DMS153 treated with DMSO at 0.1 percent for 48 hours (cell line): ENCODE measurements at regions not wholly inside any gene's neighbourhood (a gene's known extent, or its start where the extent isn't known, plus 50 kb on each side); places are given as distances from the start of the nearest gene placed in this dataset.
"Not testable (repeated sequence)": the region's sequence is repeated elsewhere in the genome, so short reads cannot be mapped to it uniquely, and the experiment has no call there.

ENCODE experiments used
- DNase-seq: peaks from one replicate; lab custom pipeline; 2025; ENCODE audit not compliant: unreplicated experiment; lab: John Stamatoyannopoulos, UW

- DNase-seq = peak; percentile 75
These were observed 156.0 kb downstream of the GLUL start for GRCh38 chr1:182235604-182235951.

GRCh38 chr1:182229921-182230491 lies 161.6 kb downstream of the GLUL start:
- peak; percentile 90 for DNase-seq

- DNase-seq = no peak
These were observed 162.1 kb downstream of the GLUL start for GRCh38 chr1:182229451-182229850.

GRCh38 chr1:182227864-182228547 lies 163.6 kb downstream of the GLUL start:
- peak; percentile 98 for DNase-seq

- no peak for DNase-seq
These were observed 165.0 kb downstream of the GLUL start for GRCh38 chr1:182226618-182227017.

- not testable (repeated sequence) for DNase-seq
These were observed 164.2 kb upstream of the ZNF648 start for GRCh38 chr1:182225755-182226154.

GRCh38 chr1:182221990-182222389 lies 160.5 kb upstream of the ZNF648 start:
- DNase-seq = not testable (repeated sequence)

- not testable (repeated sequence) for DNase-seq
These were observed 159.9 kb upstream of the ZNF648 start for GRCh38 chr1:182221367-182221766.

- DNase-seq = no peak
These were observed 156.5 kb upstream of the ZNF648 start for GRCh38 chr1:182217967-182218366.

- DNase-seq = no peak
These were observed 155.6 kb upstream of the ZNF648 start for GRCh38 chr1:182217071-182217470.

GRCh38 chr1:182215764-182216163 lies 154.3 kb upstream of the ZNF648 start:
- DNase-seq = no peak

GRCh38 chr1:182213163-182213562 lies 151.7 kb upstream of the ZNF648 start:
- DNase-seq = no peak

GRCh38 chr1:182211386-182211785 lies 149.9 kb upstream of the ZNF648 start:
- no peak for DNase-seq

GRCh38 chr1:182210417-182210816 lies 148.9 kb upstream of the ZNF648 start:
- no peak for DNase-seq

GRCh38 chr1:182207300-182207699 lies 145.8 kb upstream of the ZNF648 start:
- no peak for DNase-seq

- no peak for DNase-seq
These were observed 145.2 kb upstream of the ZNF648 start for GRCh38 chr1:182206626-182207239.

GRCh38 chr1:182205351-182206022 lies 144.0 kb upstream of the ZNF648 start:
- no peak for DNase-seq

- no peak for DNase-seq
These were observed 141.8 kb upstream of the ZNF648 start for GRCh38 chr1:182203191-182203875.

- DNase-seq = not testable (repeated sequence)
These were observed 140.0 kb upstream of the ZNF648 start for GRCh38 chr1:182201490-182201889.

- no peak for DNase-seq
These were observed 138.7 kb upstream of the ZNF648 start for GRCh38 chr1:182200025-182200812.
